Upper lobe of left lung (tissue), 4 donors: ENCODE measurements at regions not wholly inside any gene's neighbourhood (a gene's known extent, or its start where the extent isn't known, plus 50 kb on each side); places are given as distances from the start of the nearest gene placed in this dataset.

Experiments used
- EP300 ChIP-seq, 4 donors: sonication (generic); formaldehyde crosslinking; IDR thresholded peaks; one replicate each; pipeline ENCODE4 v1.5.1; 2017; ENCODE audit warnings: antibody characterized with exemption in 4 of 4, control low read depth in 2 of 4
- POLR2A ChIP-seq, 4 donors: fragments of 450-650 bp; IDR thresholded peaks; one replicate each; pipeline ENCODE4 v1.5.1; 2016 to 2017; ENCODE audit warnings: antibody characterized with exemption in 4 of 4, mild to moderate bottlenecking in 2 of 4
- POLR2AphosphoS5 ChIP-seq, 2 donors: sonication (generic); formaldehyde crosslinking; IDR thresholded peaks; one replicate each; pipeline ENCODE4 v1.5.1; 2017; ENCODE audit warnings: antibody characterized with exemption in 2 of 2
- TF ChIP-seq, protein P1 (sequence below), 6 experiments: fragments of 450-650 bp in 4 of 6; fragments of 200-600 bp in 2 of 6; sonication (generic) in 2 of 6; IDR thresholded peaks; one replicate each; pipeline ENCODE4 v1.5.1; 2016 to 2019; ENCODE audit warnings: antibody characterized with exemption in 6 of 6

DNA sequence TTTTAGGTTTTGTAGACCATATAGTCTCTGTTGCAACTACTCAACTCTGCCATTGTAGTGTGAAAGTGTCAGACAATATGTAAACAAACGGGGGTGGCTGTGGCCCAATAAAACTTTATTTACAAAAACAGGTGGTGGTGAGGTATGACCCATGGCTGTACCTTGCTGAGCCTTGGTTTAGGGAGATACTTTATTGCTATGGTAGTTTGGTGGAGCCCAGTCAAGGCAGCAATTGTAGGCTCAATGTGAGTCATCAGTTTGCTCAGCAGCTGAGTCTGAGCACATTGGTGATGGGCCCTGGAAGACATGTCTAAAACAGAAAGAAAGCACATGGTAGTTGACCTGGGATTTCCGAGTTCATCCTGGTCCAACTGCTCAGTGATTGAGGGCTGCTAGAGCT, 242.5 kb downstream of the REEP3 start:
- TF ChIP-seq, protein P1, sequence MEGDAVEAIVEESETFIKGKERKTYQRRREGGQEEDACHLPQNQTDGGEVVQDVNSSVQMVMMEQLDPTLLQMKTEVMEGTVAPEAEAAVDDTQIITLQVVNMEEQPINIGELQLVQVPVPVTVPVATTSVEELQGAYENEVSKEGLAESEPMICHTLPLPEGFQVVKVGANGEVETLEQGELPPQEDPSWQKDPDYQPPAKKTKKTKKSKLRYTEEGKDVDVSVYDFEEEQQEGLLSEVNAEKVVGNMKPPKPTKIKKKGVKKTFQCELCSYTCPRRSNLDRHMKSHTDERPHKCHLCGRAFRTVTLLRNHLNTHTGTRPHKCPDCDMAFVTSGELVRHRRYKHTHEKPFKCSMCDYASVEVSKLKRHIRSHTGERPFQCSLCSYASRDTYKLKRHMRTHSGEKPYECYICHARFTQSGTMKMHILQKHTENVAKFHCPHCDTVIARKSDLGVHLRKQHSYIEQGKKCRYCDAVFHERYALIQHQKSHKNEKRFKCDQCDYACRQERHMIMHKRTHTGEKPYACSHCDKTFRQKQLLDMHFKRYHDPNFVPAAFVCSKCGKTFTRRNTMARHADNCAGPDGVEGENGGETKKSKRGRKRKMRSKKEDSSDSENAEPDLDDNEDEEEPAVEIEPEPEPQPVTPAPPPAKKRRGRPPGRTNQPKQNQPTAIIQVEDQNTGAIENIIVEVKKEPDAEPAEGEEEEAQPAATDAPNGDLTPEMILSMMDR (IDR thresholded peaks at IDR 0.05), result no peak
- no peak for TF ChIP-seq POLR2AphosphoS5 (IDR thresholded peaks at IDR 0.05)
- no peak for TF ChIP-seq POLR2A (IDR thresholded peaks at IDR 0.05)
- TF ChIP-seq EP300 (IDR thresholded peaks at IDR 0.05), result no peak
